ENCODE measurements at regions not wholly inside any gene's neighbourhood (a gene's known extent, or its start where the extent isn't known, plus 50 kb on each side); places are given as distances from the start of the nearest gene placed in this dataset.

GRCh38 chr11:33558097-33558496, 142.5 kb downstream of the C11orf91 start:
- TF ChIP-seq, protein P1, sequence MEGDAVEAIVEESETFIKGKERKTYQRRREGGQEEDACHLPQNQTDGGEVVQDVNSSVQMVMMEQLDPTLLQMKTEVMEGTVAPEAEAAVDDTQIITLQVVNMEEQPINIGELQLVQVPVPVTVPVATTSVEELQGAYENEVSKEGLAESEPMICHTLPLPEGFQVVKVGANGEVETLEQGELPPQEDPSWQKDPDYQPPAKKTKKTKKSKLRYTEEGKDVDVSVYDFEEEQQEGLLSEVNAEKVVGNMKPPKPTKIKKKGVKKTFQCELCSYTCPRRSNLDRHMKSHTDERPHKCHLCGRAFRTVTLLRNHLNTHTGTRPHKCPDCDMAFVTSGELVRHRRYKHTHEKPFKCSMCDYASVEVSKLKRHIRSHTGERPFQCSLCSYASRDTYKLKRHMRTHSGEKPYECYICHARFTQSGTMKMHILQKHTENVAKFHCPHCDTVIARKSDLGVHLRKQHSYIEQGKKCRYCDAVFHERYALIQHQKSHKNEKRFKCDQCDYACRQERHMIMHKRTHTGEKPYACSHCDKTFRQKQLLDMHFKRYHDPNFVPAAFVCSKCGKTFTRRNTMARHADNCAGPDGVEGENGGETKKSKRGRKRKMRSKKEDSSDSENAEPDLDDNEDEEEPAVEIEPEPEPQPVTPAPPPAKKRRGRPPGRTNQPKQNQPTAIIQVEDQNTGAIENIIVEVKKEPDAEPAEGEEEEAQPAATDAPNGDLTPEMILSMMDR (IDR thresholded peaks at IDR 0.05; ENCODE audit: extremely low read depth in 1 of 2, insufficient read depth in 1 of 2, low read depth in 1 of 2, low read length in 2 of 2) = no peak
- TF ChIP-seq POLR2A (IDR thresholded peaks at IDR 0.05; ENCODE audit: low read depth, low read length) (no peak), POLR2AphosphoS5 (IDR thresholded peaks at IDR 0.05; ENCODE audit: insufficient read depth, low read depth, low read length) (no peak), JUN (IDR thresholded peaks at IDR 0.05; ENCODE audit: borderline replicate concordance, insufficient read depth, insufficient read length, low read depth) (no peak), MAX (IDR thresholded peaks at IDR 0.05; ENCODE audit: insufficient read depth, insufficient read length) (no peak), MYC (IDR thresholded peaks at IDR 0.05; ENCODE audit: low read depth, low read length) (no peak), EZH2 (IDR thresholded peaks at IDR 0.05; ENCODE audit: borderline replicate concordance, low read depth, low read length, severe bottlenecking) (no peak), FOS (IDR thresholded peaks at IDR 0.05; ENCODE audit: borderline replicate concordance, insufficient read depth, low read length) (no peak)
